Lower leg skin (tissue), 4 donors: ENCODE measurements at regions not wholly inside any gene's neighbourhood (a gene's known extent, or its start where the extent isn't known, plus 50 kb on each side); places are given as distances from the start of the nearest gene placed in this dataset.
A peak's percentile ranks its signal among the peaks of the same experiment; 100 is the strongest.
"Not testable (repeated sequence)": the region's sequence is repeated elsewhere in the genome, so short reads cannot be mapped to it uniquely, and the experiment has no call there.

Experiments
- DNase-seq, 2 donors: peaks; one replicate each; pipeline ENCODE4 v3.0.0-alpha.2; 2019; ENCODE audit warnings: low spot score in 2 of 2
- H3K4me3 ChIP-seq: fragments of 200-600 bp; sonication (generic); 2 replicates; pipeline ENCODE4 v1.5.1; 2017; ENCODE audit warnings: mild to moderate bottlenecking, low read depth; ENCODE audit not compliant: poor library complexity, severe bottlenecking
- CTCF ChIP-seq, 3 donors: fragments of 450-650 bp; IDR thresholded peaks; one replicate each; pipeline ENCODE4 v1.5.1; 2016; ENCODE audit warnings: antibody characterized with exemption in 3 of 3, mild to moderate bottlenecking in 3 of 3, moderate library complexity in 2 of 3
- POLR2A ChIP-seq, 2 donors: fragments of 450-650 bp; IDR thresholded peaks; one replicate each; pipeline ENCODE4 v1.6.1; 2016 to 2017; ENCODE audit warnings: antibody characterized with exemption in 2 of 2, mild to moderate bottlenecking in 1 of 2, moderate library complexity in 1 of 2
- WGBS, 2 donors: methylation state at CpG; one replicate each; pipeline ENCODE4 v1.1.5; 2018; 5-methylcytosine and 5-hydroxymethylcytosine counted together
- intact Hi-C: fragments of 100-400 bp; cut with DNase I; formaldehyde crosslinking; loops from one replicate; pipeline ENCODE4 v1.15.0; 2023; ENCODE audit warnings: low total_unique reads

GRCh38 chr9:115335439-115335838 is 217.5 kb upstream of the TNC start:
- no peak for DNase-seq
- intact Hi-C loops = no loop called here
- H3K4me3 ChIP-seq = no peak overlapping the region
- WGBS, 2 donors = 74 to 76% methylated on average over 5 of the region's 5 CpGs
- TF ChIP-seq POLR2A (IDR thresholded peaks at IDR 0.05) (no peak), CTCF (IDR thresholded peaks at IDR 0.05) (no peak)

- intact Hi-C loops = no loop called here
- no peak for TF ChIP-seq POLR2A (IDR thresholded peaks at IDR 0.05)
- TF ChIP-seq CTCF (IDR thresholded peaks at IDR 0.05) = no peak
Measured at GRCh38 chr9:115340314-115340713, 222.4 kb upstream of the TNC start.

DNA sequence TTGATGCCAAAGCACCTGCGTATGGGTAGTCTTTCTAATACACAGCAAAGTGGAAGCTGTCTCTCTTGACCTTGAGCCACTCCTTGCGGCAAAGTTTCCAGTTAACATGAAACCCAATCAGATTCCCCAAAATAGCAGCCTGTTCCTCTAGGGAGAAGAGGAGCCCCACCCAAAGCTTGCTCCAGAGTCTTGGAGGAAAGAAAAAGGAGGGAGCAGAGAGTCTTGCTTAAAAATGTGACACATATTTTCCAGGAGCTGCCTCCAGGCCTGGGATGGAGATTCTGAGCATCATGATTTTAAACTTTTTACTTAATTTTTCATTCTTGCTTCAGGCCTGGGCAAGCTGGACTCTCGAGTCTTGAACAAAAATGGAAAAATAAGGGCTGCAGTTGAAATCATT is 223.5 kb upstream of the TNC start:
- intact Hi-C loops = no loop called here
- DNase-seq = peak in 1 of 2 donors; percentile 68
- TF ChIP-seq CTCF (IDR thresholded peaks at IDR 0.05) = no peak
- no peak for TF ChIP-seq POLR2A (IDR thresholded peaks at IDR 0.05)

More at GRCh38 chr9:115340314-115340713, 222.4 kb upstream of the TNC start:
- H3K4me3 ChIP-seq = no peak overlapping the region
- WGBS, 2 donors = 74 to 75% methylated on average over 5 of the region's 5 CpGs
- no peak for DNase-seq

DNA sequence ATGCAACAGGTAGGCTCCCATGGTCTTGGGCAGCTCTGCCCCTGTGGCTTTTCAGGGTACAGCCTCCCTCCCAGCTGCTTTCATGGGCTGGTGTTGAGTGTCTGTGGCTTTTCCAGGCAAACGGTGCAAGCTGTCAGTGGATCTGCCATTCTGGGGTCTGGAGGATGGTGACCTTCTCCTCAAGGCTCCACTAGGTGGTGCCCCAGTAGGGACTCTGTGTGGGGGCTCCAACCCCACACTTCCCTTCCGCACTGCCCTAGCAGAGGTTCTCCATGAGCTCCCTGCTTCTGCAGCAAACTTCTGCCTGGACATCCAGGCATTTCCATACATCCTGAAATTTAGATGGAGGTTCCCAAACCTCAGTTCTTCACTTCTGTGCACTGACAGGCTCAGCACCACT is 229.8 kb upstream of the TNC start:
- intact Hi-C loops, DNase-seq, H3K4me3 ChIP-seq: not testable (repeated sequence)
- 80 to 90% methylated on average over 2 of the region's 2 CpGs for WGBS, 2 donors

More for the DNA sequence above, 223.5 kb upstream of the TNC start:
- H3K4me3 ChIP-seq = no peak overlapping the region
- 52 to 61% methylated on average over 3 of the region's 3 CpGs for WGBS, 2 donors

- WGBS, 2 donors = 84 to 88% methylated on average over 3 of the region's 3 CpGs
- H3K4me3 ChIP-seq, intact Hi-C loops, DNase-seq: not testable (repeated sequence)
Measured at GRCh38 chr9:115348936-115349335, 231.0 kb upstream of the TNC start.

DNA sequence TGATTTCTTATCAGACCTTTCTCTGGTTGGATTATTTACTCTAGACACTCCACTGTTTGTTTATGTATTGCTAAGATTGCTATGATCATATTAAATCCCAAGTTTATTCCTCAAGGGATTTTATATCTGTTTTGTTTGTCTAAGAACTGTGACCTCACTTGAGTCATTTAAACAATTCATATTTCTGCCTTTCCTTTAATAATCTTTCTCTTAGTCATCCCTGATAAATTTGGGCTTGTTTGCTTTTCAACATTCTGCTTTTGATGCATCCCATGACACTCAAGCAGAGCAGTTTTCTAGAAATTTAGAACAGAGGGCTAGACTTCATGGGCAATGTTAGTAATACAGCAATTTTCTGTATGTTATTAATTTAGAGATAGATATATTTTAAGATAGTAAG is 231.6 kb upstream of the TNC start:
- no peak overlapping the region for H3K4me3 ChIP-seq
- DNase-seq = no peak
- no peak for TF ChIP-seq CTCF (IDR thresholded peaks at IDR 0.05)
- no peak for TF ChIP-seq POLR2A (IDR thresholded peaks at IDR 0.05)
- intact Hi-C loops = no loop called here

DNA sequence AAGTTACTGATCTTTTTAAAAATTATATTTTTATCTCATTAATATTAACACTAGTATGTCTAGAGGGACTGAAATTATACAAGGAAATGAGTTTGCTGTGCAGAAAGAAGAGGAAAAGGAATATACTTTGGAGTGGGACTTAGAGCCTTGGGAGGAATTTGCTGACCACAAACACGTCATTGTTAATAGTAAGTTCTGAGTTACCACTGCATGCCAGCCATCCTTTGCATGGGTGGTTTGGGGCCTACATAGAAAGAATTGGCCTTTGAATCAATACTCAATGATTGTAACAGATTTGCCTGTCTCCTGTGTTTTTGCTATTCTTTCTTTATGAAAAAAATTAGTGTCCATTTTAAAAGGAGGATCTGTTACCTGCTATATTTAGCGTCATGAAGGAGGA is 232.6 kb upstream of the TNC start:
- intact Hi-C loops = no loop called here
- no peak overlapping the region for H3K4me3 ChIP-seq
- WGBS, 2 donors = 86 to 88% methylated on average over 2 of the region's 2 CpGs
- no peak for DNase-seq
- no peak for TF ChIP-seq POLR2A (IDR thresholded peaks at IDR 0.05)
- no peak for TF ChIP-seq CTCF (IDR thresholded peaks at IDR 0.05)
